HCT116 (cell line): ENCODE measurements at regions not wholly inside any gene's neighbourhood (a gene's known extent, or its start where the extent isn't known, plus 50 kb on each side); places are given as distances from the start of the nearest gene placed in this dataset.

Experiments used
- ATAC-seq: fragments of 200-7000 bp; cut with Tn5 transposase; 2 replicates; pipeline ENCODE4 v1.9.1; 2020; ENCODE audit warnings: mild to moderate bottlenecking, moderate library complexity
- BruUV-seq: library from RNA; stranded (reverse); fragments of 400-500 nt; replicated peaks from 2 replicates; lab custom pipeline; 2021; lab: Mats Ljungman, UMichigan
- CTCF ChIA-PET: fragments of 300-600 bp; sonication (Branson Sonifier 250); formaldehyde crosslinking; loops from one replicate; lab custom pipeline; 2021; ENCODE audit warnings: antibody characterized with exemption; lab: Charles Lee
- POLR2A ChIA-PET: fragments of 300-600, 350-600 bp; sonication (Branson Sonifier 250); formaldehyde crosslinking; loops from one replicate; lab custom pipeline; 2021; ENCODE audit warnings: antibody characterized with exemption; lab: Charles Lee
- RAD21 ChIA-PET, 2 experiments: fragments of 300-600 bp; sonication (Branson Sonifier 250); formaldehyde crosslinking; loops; one replicate each; lab custom pipeline; 2023; ENCODE audit warnings: low total read pairs in 2 of 2; ENCODE audit not compliant: uncharacterized antibody in 2 of 2, unreplicated experiment in 2 of 2, low non-redundant PET in 1 of 2; lab: Charles Lee
- DNase-seq: peaks from one replicate; pipeline ENCODE4 v3.0.0-alpha.2; 2010; ENCODE audit warnings: low read depth, low spot score
- H2AFZ ChIP-seq: fragments of 200-600 bp; shearing (Covaris generic), sonication (generic); 2 replicates; pipeline ENCODE4 v1.6.1; 2017; ENCODE audit warnings: low read depth, mixed run types, mixed read lengths, antibody characterized with exemption, low read length; ENCODE audit not compliant: poor library complexity, severe bottlenecking
- H3K27ac ChIP-seq: 2 replicates; pipeline ENCODE4 v1.5.1; 2012; ENCODE audit warnings: low read depth, low read length
- H3K27me3 ChIP-seq: fragments of 200-600 bp; sonication (generic); 2 replicates; pipeline ENCODE4 v1.6.1; 2016; ENCODE audit warnings: mixed run types, low read length, mixed read lengths; ENCODE audit not compliant: insufficient read depth
- H3K36me3 ChIP-seq, 2 experiments: fragments of 200-500 bp in 1 of 2; fragments of 200-600 bp in 1 of 2; sonication (Bioruptor generic) in 1 of 2; sonication (generic) in 1 of 2; 2 replicates each; pipeline versions ENCODE4 v1.5.1 to v1.6.1; 2014 to 2016; ENCODE audit warnings: low read length in 2 of 2, inconsistent platforms in 1 of 2, mixed read lengths in 1 of 2, mixed run types in 1 of 2; ENCODE audit not compliant: insufficient read depth in 2 of 2, control insufficient read depth in 1 of 2
- H3K4me1 ChIP-seq, 2 experiments: fragments of 200-600 bp in 1 of 2; sonication (generic) in 1 of 2; 2 replicates each; pipeline versions ENCODE4 v1.5.1 to v1.6.1; 2012 to 2017; ENCODE audit warnings: low read length in 2 of 2, inconsistent platforms in 1 of 2, mild to moderate bottlenecking in 1 of 2, mixed read lengths in 1 of 2, mixed run types in 1 of 2, moderate library complexity in 1 of 2; ENCODE audit not compliant: insufficient read depth in 2 of 2, control insufficient read depth in 1 of 2
- H3K4me2 ChIP-seq: fragments of 200-600 bp; sonication (generic); 2 replicates; pipeline ENCODE4 v1.6.1; 2017; ENCODE audit warnings: mixed run types, low read length, mixed read lengths
- H3K4me3 ChIP-seq, 2 experiments: fragments of 200-600 bp in 1 of 2; sonication (generic) in 1 of 2; replicated peaks in 1 of 2; 2 replicates each; pipeline ENCODE4 v1.5.1; 2011 to 2016; ENCODE audit warnings: low read length in 2 of 2, control low read depth in 1 of 2, low read depth in 1 of 2, mild to moderate bottlenecking in 1 of 2, mixed read lengths in 1 of 2, mixed run types in 1 of 2
- H3K79me2 ChIP-seq: fragments of 200-600 bp; sonication (generic); 2 replicates; pipeline ENCODE4 v1.6.1; 2017; ENCODE audit warnings: mild to moderate bottlenecking, mixed run types, low read length, moderate library complexity, mixed read lengths; ENCODE audit not compliant: insufficient read depth
- H3K9ac ChIP-seq: fragments of 200-600 bp; sonication (generic); 2 replicates; pipeline ENCODE4 v1.6.1; 2016; ENCODE audit warnings: low read length, mixed read lengths
- H3K9me2 ChIP-seq: fragments of 200-600 bp; sonication (generic), shearing (Covaris generic); 2 replicates; pipeline ENCODE4 v1.6.1; 2017; ENCODE audit warnings: mixed run types, mild to moderate bottlenecking, moderate library complexity; ENCODE audit not compliant: insufficient read depth
- H3K9me3 ChIP-seq, 2 experiments: fragments of 200-500 bp in 1 of 2; fragments of 200-600 bp in 1 of 2; sonication (Bioruptor generic) in 1 of 2; sonication (generic) in 1 of 2; 2 replicates each; pipeline ENCODE4 v1.6.1; 2014 to 2017; ENCODE audit warnings: low read length in 2 of 2, mixed read lengths in 2 of 2, inconsistent platforms in 1 of 2, low read depth in 1 of 2, mild to moderate bottlenecking in 1 of 2, mixed run types in 1 of 2, moderate library complexity in 1 of 2; ENCODE audit not compliant: control insufficient read depth in 1 of 2, insufficient read depth in 1 of 2
- H4K20me1 ChIP-seq: fragments of 200-600 bp; sonication (generic), shearing (Covaris generic); 2 replicates; pipeline ENCODE4 v1.6.1; 2017; ENCODE audit warnings: mixed run types, mild to moderate bottlenecking, moderate library complexity; ENCODE audit not compliant: insufficient read depth
- CBX3 ChIP-seq: IDR thresholded peaks from 2 replicates; pipeline ENCODE4 v1.6.1; 2012; ENCODE audit warnings: low read depth
- CEBPB ChIP-seq: IDR thresholded peaks from 2 replicates; pipeline ENCODE4 v1.6.1; 2012; ENCODE audit warnings: low read depth
- EZH2 ChIP-seq: fragments of 200-600 bp; sonication (generic); IDR thresholded peaks from 2 replicates; pipeline ENCODE4 v1.6.1; 2017; ENCODE audit warnings: antibody characterized with exemption, mixed run types
- JUND ChIP-seq: IDR thresholded peaks from 2 replicates; pipeline ENCODE4 v1.6.1; 2012
- POLR2AphosphoS5 ChIP-seq: IDR thresholded peaks from 2 replicates; pipeline ENCODE4 v1.6.1; 2011; ENCODE audit warnings: mild to moderate bottlenecking, low read depth, low read length, moderate library complexity
- RAD21 ChIP-seq: IDR thresholded peaks from 2 replicates; pipeline ENCODE4 v1.6.1; 2012; ENCODE audit warnings: low read depth, mild to moderate bottlenecking
- TCF7L2 ChIP-seq: IDR thresholded peaks from 2 replicates; pipeline ENCODE4 v1.7.0; 2011; ENCODE audit warnings: borderline replicate concordance, inconsistent platforms; ENCODE audit not compliant: insufficient read depth, insufficient read length; ENCODE audit errors: extremely low read depth
- YY1 ChIP-seq: IDR thresholded peaks from 2 replicates; pipeline ENCODE4 v1.6.1; 2011; ENCODE audit warnings: low read length, low read depth, moderate library complexity, mild to moderate bottlenecking; ENCODE audit not compliant: insufficient replicate concordance; ENCODE audit errors: extremely low read depth
- intact Hi-C: fragments of 100-400 bp; cut with micrococcal nuclease; formaldehyde crosslinking; loops from 2 replicates; pipeline ENCODE4 v1.10.0; 2022
- TF ChIP-seq, protein P1 (sequence below): IDR thresholded peaks from 2 replicates; pipeline ENCODE4 v1.6.1; 2012
- TF ChIP-seq, protein P2 (sequence below): IDR thresholded peaks from 2 replicates; pipeline ENCODE4 v1.6.1; 2011; ENCODE audit warnings: mild to moderate bottlenecking, low read length, moderate library complexity; ENCODE audit not compliant: insufficient replicate concordance; ENCODE audit errors: extremely low read depth
- TF ChIP-seq, protein P3 (sequence below): IDR thresholded peaks from 2 replicates; pipeline ENCODE4 v1.6.1; 2012; ENCODE audit warnings: low read depth
- TF ChIP-seq, protein P4 (sequence below): IDR thresholded peaks from 2 replicates; pipeline ENCODE4 v1.6.1; 2012

DNA sequence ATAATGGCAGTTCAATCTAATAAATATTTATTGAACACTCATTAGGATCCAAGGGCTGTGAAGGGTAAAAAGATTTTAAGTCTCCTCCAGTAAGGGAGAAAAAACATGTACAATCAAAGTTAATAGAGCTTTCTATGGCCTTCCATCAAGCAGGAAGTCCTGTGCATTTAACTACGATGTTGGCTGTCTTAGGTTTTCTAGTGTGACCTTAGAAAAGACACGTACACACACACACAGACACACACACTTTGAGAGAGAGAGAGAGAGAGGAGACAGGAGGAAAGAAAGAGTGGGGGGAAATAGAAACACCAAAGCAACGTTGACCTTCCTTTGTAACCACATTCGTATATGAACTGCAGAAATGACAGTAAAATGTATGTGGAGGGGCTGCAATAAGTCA lies 126.1 kb upstream of the TMC3 start:
- intact Hi-C loops, result no loop called here
- DNase-seq (no peak), ATAC-seq (no peak)
- no TSS peak for BruUV-seq
- no peak overlapping the region for H3K9ac ChIP-seq
- no peak overlapping the region for H3K4me3 ChIP-seq
- H3K4me2 ChIP-seq, result no peak overlapping the region
- ChIA-PET CTCF (no interaction called here), RAD21 (no interaction called here), POLR2A (no interaction called here)
- no peaks in the 10 kb centered on the region for H3K79me2 ChIP-seq
- no peaks in the 10 kb centered on the region for H3K4me1 ChIP-seq
- no peaks in the 10 kb centered on the region for H3K9me2 ChIP-seq
- H3K27ac ChIP-seq, result no peak overlapping the region
- H3K9me3 ChIP-seq, result no peaks in the 10 kb centered on the region
- no peak overlapping the region for H2AFZ ChIP-seq
- peaks cover 20% of the 10 kb centered on the region for H3K27me3 ChIP-seq
- H3K36me3 ChIP-seq, result no peaks in the 10 kb centered on the region
- no peaks in the 10 kb centered on the region for H4K20me1 ChIP-seq
- TF ChIP-seq YY1 (no peak), JUND (no peak), POLR2AphosphoS5 (no peak), CEBPB (no peak), TCF7L2 (no peak), RAD21 (no peak), CBX3 (no peak), EZH2 (no peak)
- TF ChIP-seq, protein P1, sequence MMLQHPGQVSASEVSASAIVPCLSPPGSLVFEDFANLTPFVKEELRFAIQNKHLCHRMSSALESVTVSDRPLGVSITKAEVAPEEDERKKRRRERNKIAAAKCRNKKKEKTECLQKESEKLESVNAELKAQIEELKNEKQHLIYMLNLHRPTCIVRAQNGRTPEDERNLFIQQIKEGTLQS, result no peak
- TF ChIP-seq, protein P2, sequence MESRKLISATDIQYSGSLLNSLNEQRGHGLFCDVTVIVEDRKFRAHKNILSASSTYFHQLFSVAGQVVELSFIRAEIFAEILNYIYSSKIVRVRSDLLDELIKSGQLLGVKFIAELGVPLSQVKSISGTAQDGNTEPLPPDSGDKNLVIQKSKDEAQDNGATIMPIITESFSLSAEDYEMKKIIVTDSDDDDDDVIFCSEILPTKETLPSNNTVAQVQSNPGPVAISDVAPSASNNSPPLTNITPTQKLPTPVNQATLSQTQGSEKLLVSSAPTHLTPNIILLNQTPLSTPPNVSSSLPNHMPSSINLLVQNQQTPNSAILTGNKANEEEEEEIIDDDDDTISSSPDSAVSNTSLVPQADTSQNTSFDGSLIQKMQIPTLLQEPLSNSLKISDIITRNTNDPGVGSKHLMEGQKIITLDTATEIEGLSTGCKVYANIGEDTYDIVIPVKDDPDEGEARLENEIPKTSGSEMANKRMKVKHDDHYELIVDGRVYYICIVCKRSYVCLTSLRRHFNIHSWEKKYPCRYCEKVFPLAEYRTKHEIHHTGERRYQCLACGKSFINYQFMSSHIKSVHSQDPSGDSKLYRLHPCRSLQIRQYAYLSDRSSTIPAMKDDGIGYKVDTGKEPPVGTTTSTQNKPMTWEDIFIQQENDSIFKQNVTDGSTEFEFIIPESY, result no peak
- TF ChIP-seq, protein P3, sequence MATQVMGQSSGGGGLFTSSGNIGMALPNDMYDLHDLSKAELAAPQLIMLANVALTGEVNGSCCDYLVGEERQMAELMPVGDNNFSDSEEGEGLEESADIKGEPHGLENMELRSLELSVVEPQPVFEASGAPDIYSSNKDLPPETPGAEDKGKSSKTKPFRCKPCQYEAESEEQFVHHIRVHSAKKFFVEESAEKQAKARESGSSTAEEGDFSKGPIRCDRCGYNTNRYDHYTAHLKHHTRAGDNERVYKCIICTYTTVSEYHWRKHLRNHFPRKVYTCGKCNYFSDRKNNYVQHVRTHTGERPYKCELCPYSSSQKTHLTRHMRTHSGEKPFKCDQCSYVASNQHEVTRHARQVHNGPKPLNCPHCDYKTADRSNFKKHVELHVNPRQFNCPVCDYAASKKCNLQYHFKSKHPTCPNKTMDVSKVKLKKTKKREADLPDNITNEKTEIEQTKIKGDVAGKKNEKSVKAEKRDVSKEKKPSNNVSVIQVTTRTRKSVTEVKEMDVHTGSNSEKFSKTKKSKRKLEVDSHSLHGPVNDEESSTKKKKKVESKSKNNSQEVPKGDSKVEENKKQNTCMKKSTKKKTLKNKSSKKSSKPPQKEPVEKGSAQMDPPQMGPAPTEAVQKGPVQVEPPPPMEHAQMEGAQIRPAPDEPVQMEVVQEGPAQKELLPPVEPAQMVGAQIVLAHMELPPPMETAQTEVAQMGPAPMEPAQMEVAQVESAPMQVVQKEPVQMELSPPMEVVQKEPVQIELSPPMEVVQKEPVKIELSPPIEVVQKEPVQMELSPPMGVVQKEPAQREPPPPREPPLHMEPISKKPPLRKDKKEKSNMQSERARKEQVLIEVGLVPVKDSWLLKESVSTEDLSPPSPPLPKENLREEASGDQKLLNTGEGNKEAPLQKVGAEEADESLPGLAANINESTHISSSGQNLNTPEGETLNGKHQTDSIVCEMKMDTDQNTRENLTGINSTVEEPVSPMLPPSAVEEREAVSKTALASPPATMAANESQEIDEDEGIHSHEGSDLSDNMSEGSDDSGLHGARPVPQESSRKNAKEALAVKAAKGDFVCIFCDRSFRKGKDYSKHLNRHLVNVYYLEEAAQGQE, result no peak
- TF ChIP-seq, protein P4, sequence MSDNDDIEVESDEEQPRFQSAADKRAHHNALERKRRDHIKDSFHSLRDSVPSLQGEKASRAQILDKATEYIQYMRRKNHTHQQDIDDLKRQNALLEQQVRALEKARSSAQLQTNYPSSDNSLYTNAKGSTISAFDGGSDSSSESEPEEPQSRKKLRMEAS, result no peak
- TF ChIP-seq, all 23 proteins: peak for 0
